Stimulated activated CD4-positive, alpha-beta T cell treated with anti-CD3 and anti-CD28 coated beads, Interleukin-12 subunit alpha, Interleukin-12 subunit beta, amount 100 ng/mL, for 4 hours (primary cell): ENCODE measurements at regions not wholly inside any gene's neighbourhood (a gene's known extent, or its start where the extent isn't known, plus 50 kb on each side); places are given as distances from the start of the nearest gene placed in this dataset.
A peak's percentile ranks its signal among the peaks of the same experiment; 100 is the strongest.
"Not testable (repeated sequence)": the region's sequence is repeated elsewhere in the genome, so short reads cannot be mapped to it uniquely, and the experiment has no call there.

Source experiments
- DNase-seq: peaks from one replicate; pipeline ENCODE4 v3.0.0-alpha.2; 2020

- DNase-seq, result no peak
Measured at GRCh38 chr14:106522990-106523389, 996.6 kb downstream of the TMEM121 start.

- DNase-seq, result no peak
Measured at GRCh38 chr14:106528717-106529116, 1002.3 kb downstream of the TMEM121 start.

- no peak for DNase-seq
Measured at GRCh38 chr14:106530031-106530422, 1003.6 kb downstream of the TMEM121 start.

- peak; percentile 20 for DNase-seq
Measured at GRCh38 chr14:106530423-106531107, 1004.2 kb downstream of the TMEM121 start.

- DNase-seq, result not testable (repeated sequence)
Measured at GRCh38 chr14:106537597-106537996, 1011.2 kb downstream of the TMEM121 start.

- DNase-seq, result no peak
Measured at GRCh38 chr14:106538201-106538600, 1011.8 kb downstream of the TMEM121 start.

GRCh38 chr14:106547735-106548434 is 1021.5 kb downstream of the TMEM121 start:
- DNase-seq, result no peak

- no peak for DNase-seq
Measured at GRCh38 chr14:106549064-106549463, 1022.7 kb downstream of the TMEM121 start.

GRCh38 chr14:106551265-106551664 is 1024.9 kb downstream of the TMEM121 start:
- no peak for DNase-seq

GRCh38 chr14:106556211-106556610 is 1029.8 kb downstream of the TMEM121 start:
- not testable (repeated sequence) for DNase-seq

GRCh38 chr14:106556665-106557289 is 1030.4 kb downstream of the TMEM121 start:
- DNase-seq, result peak; percentile 80

GRCh38 chr14:106562451-106562850 is 1036.1 kb downstream of the TMEM121 start:
- no peak for DNase-seq

GRCh38 chr14:106564058-106564643 is 1037.8 kb downstream of the TMEM121 start:
- peak; percentile 64 for DNase-seq

GRCh38 chr14:106578481-106578880 is 1052.1 kb downstream of the TMEM121 start:
- DNase-seq, result no peak

- no peak for DNase-seq
Measured at GRCh38 chr14:106579084-106579483, 1052.7 kb downstream of the TMEM121 start.

GRCh38 chr14:106585692-106586091 is 1059.3 kb downstream of the TMEM121 start:
- DNase-seq, result no peak

- peak; percentile 59 for DNase-seq
Measured at GRCh38 chr14:106586098-106586704, 1059.8 kb downstream of the TMEM121 start.

- not testable (repeated sequence) for DNase-seq
Measured at GRCh38 chr14:106591539-106591938, 1065.2 kb downstream of the TMEM121 start.

- peak; percentile 84 for DNase-seq
Measured at GRCh38 chr14:106592115-106592852, 1065.9 kb downstream of the TMEM121 start.

- DNase-seq, result no peak
Measured at GRCh38 chr14:106599209-106599608, 1072.8 kb downstream of the TMEM121 start.

GRCh38 chr14:106605548-106606448 is 1079.4 kb downstream of the TMEM121 start:
- DNase-seq, result peak; percentile 85
